H54 (cell line): ENCODE measurements at regions not wholly inside any gene's neighbourhood (a gene's known extent, or its start where the extent isn't known, plus 50 kb on each side); places are given as distances from the start of the nearest gene placed in this dataset.
"Not testable (repeated sequence)": the region's sequence is repeated elsewhere in the genome, so short reads cannot be mapped to it uniquely, and the experiment has no call there.

Experiments used
- DNase-seq: peaks from one replicate; pipeline ENCODE4 v3.0.0; 2011; ENCODE audit warnings: low spot score, mixed read lengths; ENCODE audit not compliant: insufficient read length
- FAIRE-seq: peaks from 3 replicates; lab custom pipeline; 2011; peaks lifted over from hg19 to GRCh38; lab: Jason Lieb, UNC
- POLR2A ChIP-seq: IDR thresholded peaks from 2 replicates; pipeline ENCODE4 v1.6.1; 2011; ENCODE audit warnings: low read depth, mild to moderate bottlenecking, low read length

DNA sequence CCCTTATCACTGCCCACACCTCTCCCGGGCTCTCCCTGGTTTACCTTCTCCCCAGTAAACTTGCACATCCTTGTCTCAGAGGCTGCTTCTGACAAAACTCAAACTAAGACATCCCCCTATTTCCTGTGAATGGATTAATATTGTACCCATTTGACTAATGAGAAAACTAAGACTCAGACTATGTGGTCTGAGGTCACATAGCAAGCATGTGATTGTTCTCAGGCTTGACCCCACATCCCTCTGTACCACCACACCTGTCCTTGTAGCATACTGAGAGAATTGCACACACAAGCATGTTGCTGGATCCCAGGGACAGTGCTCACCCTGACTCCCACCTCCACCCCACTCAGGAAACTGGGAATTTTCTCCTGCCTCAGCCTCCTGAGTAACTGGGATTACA is 90.7 kb upstream of the HES1 start:
- TF ChIP-seq POLR2A, result no peak
- DNase-seq, result no peak
- FAIRE-seq, result no peak

DNA sequence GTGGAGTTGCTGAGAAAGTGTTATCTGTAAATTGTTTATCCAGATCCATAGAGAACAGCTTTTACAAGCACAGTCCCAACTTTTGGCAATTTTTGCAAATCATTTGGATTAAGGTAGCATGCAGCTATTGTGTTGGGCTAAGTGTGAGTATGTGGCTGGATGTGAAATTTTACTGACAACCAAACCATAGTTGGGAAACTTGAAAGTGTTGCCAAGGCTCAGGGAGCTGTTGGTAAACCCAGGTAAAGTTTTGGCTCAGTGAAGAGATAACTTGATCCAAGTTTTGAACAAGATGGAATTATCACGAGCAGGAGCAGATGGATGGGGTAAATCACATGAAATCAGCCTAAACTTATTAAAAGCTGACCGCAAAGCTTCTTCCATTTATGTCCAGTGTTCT is 90.0 kb upstream of the HES1 start:
- DNase-seq (no peak), FAIRE-seq (no peak)
- no peak for TF ChIP-seq POLR2A

DNA sequence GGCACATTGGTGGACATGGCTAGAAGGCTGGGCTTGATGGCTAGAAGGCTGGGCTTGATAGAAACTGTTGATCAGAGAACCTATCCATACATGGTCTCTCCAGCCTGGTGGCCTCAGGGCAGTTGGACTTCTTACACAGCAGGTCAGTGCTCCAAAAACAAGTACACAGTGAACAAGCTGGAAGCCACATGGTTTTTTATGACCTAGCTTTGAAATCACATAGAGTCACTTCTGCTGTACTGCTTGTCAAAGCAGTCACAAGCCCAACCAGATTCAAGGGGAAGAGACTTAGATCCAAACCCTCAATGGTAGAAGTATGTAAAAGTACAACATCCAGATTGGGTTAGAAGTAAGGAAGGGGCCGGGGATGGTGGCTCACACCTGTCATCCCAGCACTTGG is 89.4 kb upstream of the HES1 start:
- DNase-seq, result no peak
- TF ChIP-seq POLR2A, result no peak
- FAIRE-seq, result no peak

DNA sequence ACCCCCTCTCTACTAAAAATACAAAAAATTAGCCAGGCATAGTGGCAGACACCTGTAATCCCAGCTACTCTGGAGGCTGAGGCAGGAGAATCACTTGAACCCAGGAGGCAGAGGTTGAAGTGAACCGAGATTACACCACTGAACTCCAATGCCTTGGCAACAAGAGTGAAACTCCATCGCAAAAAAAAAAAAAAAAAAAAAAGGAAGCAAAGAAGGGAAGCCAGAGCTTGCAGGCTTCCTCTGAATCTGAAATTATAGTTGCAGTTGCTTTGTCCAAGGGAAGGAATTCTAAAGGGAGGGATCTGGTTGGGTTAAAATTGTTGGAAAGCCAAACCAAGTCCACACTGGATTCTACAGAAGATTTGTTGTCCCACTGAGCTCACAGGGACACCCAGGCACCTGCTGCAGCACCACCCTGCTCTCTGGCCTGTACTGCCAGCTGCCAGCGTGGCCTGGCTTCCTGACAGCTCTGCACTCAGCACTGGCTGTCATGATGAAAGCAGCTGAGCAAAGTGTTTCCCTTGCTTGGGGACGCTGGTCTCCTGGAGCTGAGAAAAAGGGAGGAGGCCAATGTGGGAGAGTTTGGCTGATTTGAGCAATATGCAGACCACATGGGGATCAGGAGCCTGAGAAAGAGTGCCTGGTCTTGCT is 88.8 kb upstream of the HES1 start:
- FAIRE-seq (no peak), DNase-seq (no peak)
- TF ChIP-seq POLR2A, result no peak

DNA sequence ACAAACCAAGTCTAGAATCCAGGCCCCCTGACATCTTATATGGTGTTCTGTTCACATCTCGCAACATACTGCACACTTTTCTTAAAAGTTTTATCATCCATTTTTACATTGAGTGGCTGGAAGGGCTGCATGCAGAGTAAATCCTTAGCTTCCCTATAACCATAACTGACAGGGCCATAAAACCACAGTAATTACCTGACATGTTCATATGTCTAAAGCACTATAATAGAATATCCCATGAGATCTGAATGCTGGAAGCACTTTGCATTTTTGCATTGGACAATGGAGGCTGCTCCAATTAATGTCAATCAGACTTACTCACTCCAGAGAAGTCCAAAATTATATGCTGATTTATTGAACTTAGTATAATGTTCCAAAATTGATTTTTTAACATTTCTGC is 86.6 kb upstream of the HES1 start:
- no peak for TF ChIP-seq POLR2A
- no peak for FAIRE-seq

DNA sequence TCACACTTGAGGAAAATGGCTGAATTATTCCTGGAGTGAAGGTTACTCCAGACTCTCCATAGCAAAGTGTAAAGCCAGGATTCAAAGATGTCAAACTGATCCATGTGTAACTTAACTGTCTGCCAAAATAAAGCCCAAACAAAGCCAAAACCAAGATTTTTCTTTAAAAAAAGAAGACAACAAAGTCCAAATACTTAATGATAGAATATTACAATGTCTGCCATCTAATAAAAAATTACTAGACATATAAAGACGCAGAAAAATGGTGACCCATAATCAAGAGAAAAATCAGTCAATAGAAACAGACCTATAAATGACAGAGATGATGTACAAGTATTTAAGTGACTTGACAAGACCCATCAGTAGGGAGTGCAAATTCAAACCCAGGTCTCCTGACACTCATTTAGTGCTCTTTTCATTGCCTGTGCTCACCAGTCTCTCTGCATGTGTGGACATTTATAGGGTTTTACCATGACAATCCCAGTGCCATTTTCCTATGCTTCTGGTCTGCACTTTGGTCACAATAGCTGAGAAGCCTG is 85.1 kb upstream of the HES1 start:
- TF ChIP-seq POLR2A, result no peak
- DNase-seq (no peak), FAIRE-seq (no peak)

More for the DNA sequence above, 86.6 kb upstream of the HES1 start:
- DNase-seq, result no peak

DNA sequence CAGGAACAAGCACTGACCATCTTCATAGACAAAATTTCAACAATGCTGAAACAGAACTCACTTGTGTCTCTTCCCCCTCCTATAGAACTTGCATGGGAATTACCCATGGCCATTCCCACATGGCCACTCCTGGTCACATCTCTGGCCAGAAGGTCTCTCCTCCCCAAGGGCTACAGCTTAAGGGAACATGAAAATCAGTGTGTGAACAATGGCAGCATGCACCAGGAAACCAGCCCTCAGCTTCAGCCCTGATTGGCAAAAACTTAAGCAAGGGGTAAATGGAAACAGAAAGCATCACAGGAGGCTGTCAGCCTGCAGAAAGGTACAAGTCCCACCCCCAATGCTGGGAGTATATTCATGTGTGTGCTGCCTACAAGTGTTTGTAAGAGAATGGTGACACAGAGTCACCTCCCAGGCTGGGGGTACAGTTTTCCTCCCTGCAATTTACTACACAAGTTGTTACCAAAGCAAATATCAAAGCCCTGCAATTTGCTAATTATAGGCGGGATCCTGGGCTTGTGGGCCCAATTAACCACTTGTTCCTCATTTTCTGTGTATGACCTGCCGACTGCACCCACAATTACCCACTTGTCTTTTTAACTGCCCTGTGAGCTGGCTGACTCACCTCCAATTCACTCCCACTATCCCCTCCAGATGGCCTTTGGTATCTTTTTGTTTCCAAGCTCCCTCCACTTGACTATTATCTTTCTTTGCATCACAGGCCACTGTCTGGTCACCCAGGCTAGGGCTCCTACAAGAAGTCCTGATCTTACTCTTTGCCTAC is 84.4 kb upstream of the HES1 start:
- DNase-seq (no peak), FAIRE-seq (no peak)
- no peak for TF ChIP-seq POLR2A

DNA sequence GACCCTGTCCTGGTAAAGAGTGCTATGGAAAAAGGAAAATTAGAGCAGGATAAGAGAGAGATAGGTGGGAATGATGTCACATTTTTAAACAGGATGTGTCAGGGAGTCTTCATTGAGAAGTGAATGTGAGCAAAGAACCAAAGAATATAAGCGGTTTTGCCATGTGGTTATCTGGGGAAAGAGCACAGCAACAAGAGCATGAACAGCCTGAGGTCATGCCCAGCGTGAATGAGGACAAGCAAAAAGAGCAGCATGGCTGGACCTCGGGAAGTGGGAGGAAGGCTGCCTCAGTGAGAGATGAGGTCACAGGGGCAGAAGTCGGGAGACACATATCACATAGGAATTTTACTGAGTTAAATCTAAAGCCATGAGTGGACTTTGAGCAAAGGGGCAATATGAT is 82.8 kb upstream of the HES1 start:
- DNase-seq (no peak), FAIRE-seq (no peak)
- TF ChIP-seq POLR2A, result no peak

DNA sequence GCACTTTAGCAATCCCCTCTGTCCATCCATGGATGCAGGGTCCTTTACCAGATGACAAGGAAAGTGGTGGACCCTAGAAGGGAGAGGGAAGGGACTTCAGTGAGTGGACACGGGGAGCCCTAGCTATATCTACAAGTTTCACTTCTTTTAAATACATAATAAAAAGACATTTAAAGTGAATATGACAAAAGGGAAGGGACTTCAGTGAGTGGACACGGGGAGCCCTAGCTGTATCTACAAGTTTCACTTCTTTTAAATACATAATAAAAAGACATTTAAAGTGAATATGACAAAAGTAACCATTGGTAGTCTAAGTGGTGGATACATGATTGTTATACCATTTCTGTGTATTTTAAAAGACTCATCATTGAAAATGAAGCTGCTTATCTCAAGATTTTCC is 81.9 kb upstream of the HES1 start:
- DNase-seq, result no peak
- FAIRE-seq, result no peak
- no peak for TF ChIP-seq POLR2A

DNA sequence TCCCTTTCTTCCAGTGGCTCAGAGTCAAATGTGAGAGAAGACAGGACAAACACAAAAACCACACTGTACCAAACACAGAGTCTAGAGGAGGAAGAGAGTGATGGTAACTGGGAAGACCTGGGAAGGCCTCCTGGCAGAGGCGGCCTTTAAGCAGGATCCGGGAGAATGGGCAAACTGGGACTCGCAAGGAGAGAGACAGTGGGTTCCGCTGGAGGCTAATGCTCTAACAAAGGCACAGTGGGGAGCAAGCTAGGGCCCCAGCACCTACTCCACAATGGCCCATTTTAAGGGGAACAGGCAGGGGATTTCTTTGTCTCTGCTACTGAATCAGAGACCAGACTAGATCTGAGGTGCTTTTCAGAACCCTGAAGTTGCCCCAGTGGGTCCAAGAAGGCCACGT is 81.4 kb upstream of the HES1 start:
- TF ChIP-seq POLR2A, result no peak
- no peak for DNase-seq
- FAIRE-seq, result no peak

DNA sequence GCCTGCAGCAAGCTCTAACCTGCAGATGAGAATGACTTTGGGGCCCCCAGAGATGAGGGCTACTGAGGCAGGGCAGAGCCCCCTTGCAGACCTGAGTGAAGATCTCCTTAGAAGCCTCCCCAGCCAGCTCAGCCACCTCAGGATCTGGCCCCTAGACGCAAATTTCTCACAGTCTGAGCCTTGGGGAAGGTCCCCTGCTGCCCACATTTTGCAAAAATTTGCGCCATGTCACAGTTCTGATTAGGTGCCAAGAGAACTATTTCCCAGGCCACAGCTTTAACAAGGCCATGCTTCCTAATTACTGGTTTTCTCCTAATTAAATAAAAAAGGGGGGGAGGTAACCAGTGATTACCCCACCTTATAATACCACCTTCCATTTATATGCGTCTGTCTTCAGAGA is 81.0 kb upstream of the HES1 start:
- no peak for DNase-seq
- FAIRE-seq, result no peak
- TF ChIP-seq POLR2A, result no peak

DNA sequence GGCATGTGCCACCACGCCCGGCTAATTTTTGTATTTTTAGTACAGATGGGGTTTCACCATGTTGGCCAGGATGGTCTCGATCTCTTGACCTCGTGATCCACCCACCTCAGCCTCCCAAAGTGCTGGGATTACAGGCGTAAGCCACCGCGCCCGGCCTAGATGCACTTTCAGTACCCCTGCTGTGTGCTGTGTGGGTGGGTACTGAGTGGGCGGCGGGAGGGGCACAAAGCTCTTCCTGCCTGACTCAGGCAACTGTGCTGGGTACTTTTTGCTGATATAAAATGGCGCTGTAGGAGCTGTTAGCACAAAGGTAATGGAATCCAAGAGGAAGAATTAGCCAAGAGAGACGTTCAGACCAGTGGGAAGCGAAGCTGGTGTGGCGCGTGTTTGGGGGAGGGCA is 79.6 kb upstream of the HES1 start:
- FAIRE-seq, result not testable (repeated sequence)

DNA sequence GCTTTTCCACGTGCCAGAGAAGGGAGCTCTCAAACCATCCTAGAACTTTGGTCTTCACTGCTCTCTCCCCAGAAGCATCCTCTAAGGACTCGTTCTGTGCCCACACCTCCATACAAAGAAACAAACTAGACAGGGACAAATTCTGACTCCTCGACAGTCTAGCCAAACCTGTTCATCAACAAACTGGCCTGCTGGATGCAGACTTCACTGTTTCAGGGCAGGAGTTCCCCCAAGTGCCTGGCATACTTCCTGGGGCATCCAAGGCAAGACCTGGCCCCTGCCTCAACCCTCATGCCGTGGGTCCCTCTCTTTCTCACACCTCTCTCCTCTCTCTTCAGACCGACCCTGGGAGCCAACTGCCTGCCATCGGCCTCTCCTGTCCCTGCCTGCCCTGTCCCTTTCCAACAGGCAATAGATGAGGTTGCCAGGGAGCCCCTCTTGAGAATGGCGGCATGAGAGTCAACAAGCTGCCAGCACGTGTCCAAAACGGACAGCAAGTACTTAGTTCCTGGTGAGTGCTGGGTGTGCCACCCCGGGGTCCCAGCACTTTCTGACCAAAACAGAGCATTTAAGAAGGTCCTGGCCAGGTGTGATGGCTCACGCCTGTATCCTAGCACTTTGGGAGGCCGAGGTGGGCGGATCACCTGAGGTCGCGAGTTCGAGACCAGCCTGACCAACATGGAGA is 79.1 kb upstream of the HES1 start:
- DNase-seq (no peak), FAIRE-seq (no peak)
- no peak for TF ChIP-seq POLR2A

More for the DNA sequence above, 79.6 kb upstream of the HES1 start:
- DNase-seq, result not testable (repeated sequence)

DNA sequence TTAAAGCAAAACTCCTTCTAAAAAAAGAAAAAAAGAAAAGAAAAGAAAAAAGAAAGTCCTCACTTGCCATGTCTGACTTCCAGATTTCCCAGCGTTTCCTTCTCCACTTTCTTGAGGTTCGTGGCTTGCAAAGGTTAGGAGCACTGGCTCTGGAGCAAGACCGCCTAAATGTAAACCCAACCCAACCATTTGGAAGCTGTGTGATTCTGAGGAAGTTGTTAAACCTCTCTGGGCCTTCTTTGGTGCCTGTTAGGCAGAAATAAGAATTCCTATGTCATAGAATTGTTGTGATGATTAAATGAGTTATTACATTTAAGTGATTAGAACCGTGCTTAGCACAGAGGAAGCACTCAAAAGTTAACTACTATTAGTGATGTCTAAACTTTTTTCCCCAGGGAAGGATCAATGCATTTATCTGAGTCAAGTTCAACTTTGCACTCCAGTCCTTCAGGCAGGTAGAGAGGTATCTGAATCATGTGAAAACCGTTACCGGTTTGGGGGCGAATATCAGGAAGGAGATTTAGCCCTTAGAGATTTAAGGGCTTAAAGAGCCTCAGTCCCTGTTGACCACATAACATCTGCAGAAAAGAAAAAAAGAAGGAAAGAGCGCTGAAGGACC is 78.3 kb upstream of the HES1 start:
- TF ChIP-seq POLR2A, result no peak
- no peak for FAIRE-seq
- no peak for DNase-seq
